ENCODE measurements at regions not wholly inside any gene's neighbourhood (a gene's known extent, or its start where the extent isn't known, plus 50 kb on each side); places are given as distances from the start of the nearest gene placed in this dataset.

DNA sequence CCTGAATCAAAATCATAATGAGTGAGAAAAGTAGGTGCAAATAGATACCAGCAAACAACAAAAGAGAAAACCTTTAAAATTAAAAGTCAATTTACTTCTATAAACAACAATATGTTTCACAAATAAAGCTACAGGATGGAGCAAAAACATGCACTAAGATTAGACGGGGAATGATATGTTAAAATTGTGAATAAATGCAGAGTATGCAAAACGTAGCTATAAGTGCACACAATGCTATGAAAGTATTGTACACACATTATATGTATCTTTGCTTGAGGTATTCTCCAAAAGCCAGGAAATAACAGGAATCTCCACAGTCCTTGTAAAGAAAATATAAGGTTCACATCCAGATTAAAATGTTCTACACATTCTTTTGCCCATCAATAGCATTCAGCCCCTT lies 523.9 kb downstream of the EFNB2 start:
- no peak for DNase-seq

DNA sequence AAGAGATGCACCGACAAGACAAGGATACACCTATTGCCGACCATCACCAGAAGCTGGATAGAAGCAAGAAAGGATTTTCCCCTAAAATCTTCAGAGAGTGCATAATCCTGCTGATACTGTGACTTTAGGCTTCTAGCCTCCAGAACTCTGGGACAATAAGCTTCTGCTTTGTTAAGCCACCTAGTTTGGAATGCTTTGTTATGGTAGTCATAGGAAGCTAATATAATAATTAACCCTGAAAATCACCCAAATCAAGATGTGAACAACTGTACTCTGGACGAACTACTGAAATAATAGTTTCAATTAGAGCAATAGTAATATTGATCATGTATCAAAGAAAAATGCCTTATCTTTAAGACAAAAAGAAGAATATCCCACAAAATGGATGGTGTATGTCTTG lies 524.6 kb downstream of the EFNB2 start:
- no peak for DNase-seq

DNA sequence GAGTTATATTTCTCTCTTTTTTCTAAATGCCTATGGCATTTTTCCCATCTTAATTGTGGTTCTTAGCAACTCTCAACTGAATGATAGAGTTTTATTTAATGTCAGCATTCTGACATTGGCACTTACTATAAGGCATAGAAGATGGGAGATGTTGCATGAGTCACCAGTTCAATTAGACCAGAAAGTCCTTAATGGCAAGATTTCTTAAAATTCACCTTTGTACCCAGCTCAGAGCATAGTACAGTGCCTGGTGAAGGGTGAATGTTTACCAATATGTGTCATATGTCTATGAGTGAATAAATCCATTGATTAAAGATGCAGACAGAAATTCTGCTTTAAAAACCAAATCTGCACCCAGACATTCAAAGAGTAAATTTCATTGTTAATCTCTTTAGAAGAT lies 526.9 kb downstream of the EFNB2 start:
- no peak for DNase-seq

DNA sequence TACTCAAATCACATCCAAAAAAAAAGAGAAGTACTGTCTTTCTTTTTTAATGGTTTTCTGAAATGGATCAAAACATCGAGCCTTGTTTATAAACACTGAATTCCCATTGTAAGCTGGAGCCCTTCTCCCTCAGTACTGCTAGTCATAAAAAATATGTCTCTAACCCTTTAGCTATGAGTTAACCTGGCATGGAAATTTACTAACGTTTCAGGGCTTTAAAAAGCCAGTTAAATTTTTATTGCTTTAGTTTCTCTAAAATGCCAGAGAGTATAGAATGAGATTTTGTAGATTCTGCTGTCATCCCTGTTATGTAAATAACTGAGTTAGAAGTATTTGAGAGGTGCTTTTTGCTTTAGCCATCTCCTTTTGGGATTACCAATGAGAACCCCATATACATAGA lies 528.3 kb downstream of the EFNB2 start:
- no peak for DNase-seq

DNA sequence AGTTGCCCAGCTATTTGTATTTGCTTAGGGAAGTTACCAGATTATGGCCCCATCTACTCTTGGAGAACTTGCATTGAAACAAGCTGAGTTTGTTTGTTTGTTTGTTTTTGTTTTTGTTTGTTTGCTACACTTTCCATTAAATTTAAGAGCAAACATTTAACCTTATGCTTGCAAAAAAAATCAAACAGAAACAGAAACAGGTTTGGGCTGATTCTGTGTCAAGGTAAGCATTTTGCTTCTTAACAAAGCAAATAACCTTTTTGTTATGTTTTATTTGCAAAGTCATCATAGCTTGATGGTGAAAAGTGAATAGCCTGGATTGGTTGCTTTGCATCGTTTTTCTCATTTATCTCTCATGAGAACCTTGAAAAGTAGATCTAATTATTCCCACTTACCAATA lies 531.8 kb downstream of the EFNB2 start:
- DNase-seq: no peak

DNA sequence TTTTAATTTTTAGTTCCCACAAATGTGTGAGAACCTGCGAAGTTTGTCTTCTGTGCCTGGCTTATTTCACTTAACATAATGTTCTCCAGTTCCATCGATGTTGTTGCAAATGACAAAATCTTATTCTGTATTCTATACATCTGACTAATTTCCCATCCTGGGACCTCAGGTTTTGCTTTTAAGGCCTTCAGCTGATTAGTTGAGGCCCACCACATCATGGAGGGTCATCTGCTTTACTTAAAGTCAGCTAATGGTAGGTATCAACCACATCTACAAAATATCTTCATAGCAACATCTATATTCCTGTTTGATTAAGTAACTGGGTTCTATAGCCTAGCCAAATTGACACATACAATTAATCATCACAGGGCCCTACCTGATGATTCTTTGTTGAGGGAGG lies 534.0 kb downstream of the EFNB2 start:
- DNase-seq: no peak

DNA sequence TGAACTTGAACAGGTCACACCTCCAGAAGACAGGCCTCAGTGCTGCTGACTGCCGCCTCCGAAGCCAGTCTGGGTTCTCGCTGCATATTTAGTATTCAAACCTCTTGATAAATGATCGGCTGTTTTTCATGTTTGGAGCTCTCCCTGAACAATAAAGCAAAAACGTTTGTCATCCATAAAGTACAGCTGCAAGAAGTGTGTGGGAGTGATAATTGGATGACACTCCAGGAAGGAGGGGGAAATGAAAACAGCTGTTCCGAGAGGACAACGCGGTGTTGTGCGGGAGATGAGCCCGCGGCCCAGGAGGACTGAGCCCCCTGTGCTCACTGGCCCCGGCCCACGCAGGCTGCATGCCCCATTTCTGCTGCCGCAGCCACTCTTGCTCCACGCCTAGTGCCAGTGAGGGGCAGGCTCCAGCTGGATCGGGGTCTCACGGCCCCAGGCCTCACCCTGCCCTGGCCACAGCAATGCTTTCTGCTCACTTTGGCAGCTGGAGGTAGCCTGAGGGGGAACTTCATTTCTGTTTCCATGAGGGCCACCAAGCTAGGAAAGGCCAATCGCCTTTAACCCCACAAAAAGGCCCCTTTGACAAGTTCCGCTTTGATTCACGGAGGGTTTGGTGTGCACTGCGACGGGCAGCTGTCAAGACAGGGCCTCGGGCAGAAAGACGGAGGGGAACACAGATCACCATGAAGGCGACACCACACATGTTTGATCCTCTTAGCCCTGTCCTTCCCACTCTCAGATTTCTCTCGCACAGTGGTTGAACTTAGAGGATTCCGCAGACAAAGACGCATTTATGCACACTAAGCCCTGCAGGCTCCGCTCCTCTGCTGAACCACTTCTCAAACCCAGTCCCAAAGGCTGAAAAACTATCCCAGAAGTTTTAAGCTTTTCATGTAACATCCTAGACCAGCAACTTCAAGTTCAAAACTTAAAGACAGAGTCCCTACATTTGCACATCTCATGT lies 537.6 kb downstream of the EFNB2 start:
- no peak for DNase-seq

DNA sequence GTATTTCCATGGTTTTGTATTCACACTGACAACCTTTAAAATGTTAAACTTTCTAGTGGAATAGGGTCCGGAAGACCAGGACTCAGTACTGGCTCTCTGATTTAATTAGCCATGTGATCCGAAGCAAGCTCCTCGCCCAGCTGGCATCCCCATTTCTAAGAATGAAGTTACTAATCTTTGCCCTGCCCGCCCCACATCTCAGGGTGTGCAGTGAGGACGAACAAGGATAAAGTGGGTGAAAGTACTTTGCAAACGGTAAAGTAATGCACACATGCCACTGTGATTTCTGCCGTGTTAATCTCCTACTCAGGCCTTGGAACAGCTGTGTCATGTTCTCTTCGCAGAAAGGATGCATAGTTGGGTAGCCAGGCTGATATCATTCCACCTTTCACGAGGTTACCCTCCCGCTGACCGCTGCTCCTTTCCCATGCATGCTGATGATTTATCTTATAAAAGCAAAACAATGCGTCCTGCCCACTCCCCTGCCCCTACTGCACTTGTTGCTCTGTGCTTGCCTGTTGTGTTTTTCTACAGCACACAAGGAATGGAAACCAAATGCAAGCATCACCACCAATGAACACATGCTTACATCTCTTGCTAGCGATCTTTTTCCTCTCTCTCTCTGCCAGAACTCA lies 539.0 kb downstream of the EFNB2 start:
- DNase-seq: no peak

DNA sequence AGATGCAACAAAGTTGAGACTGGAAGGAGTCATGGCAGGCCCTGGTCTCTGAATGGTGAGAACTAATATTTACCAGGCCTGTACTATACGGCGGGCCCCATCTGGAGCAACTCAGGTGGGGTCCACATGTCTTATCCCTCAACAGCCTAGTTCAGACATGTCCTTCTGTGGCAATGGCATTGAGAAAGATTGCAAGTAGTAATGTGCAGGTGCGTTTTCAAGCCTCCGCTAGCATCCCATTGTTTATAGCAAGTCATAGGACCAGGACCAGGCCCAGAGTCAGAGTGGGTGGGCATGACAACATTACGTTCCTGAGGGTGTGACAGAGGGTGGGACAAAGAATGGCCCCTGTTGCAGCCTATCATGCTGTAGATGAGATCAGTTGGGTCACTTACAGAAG lies 541.1 kb downstream of the EFNB2 start:
- DNase-seq: no peak

DNA sequence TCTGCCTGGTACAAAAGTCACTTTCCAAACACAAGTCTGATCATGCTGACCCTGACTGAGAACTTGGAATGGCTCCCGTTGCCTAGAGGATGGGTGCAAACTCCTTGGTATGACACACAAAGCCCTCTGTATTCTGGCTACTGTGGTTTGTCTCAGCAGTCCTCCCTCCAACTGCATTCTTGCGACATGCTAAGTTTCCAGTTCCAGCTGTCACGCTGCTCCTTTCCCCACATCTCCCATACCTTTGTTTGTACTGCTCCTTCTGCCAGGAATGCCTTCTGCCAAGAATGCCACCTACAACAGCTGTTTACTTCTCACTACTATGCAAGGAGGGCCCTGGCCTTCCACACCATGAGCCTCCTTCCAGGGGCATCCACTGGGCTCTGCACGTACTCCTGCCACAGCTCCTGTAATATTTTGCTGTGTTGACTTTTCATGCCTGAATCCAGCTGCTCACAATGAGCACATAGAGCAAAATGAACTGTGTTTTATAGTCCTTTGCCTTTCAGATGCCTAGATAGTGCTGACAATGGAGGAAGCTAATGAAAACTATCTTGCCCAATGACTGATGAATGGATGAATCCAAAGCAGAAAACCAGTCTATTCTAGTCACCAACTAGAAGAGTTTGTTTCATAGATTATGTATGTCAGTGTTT lies 543.7 kb downstream of the EFNB2 start:
- DNase-seq: no peak

DNA sequence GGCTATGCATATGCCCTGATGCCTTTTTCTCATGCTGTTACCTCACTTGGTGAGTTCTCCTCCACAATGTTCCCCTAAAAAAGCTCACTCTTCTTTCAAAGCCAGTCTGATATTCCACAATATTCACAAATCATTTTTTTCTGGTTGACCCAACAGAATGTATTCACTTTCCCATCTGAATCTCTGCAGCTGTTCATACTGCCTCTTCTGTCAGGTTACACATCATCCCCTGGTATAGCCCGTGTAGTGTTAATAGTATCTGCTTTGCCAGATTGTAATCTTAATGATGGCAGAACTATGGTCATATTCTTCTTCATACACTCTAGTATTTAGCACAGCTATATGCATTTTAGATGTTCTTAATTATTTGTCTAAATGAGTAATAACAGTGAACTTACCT lies 544.3 kb downstream of the EFNB2 start:
- no peak for DNase-seq

DNA sequence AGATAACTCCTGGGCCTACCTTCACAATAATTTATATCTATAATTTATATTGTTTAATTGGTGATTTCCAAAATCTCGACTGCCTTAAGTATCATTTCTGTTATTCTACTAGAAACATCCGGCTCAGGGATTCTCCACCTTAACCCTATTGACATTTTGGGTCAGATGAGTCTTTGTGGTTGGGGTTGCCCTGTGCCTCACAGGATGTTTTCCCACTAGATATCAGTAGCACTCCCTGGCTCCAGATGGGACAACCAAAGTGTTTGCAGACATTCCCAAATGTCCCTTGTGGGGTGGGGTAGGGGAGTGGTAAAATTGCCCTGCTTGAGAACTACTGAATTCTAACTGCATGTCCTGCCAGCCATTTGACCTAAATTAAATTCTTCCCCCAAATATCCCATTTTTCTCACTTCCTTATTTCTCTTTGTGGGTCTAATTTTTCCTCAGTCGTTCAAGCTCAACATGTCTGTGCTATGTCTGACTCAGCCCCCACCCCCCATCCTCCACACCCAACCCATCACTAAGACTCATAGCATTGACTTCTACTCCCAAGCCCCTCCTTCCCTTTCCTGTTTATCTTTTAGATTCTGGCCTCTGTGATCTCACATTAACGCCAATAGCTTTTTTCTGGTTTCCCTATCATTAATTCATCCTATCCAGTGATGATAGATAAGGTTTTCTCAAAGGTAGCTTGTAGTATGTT lies 545.1 kb downstream of the EFNB2 start:
- no peak for DNase-seq

DNA sequence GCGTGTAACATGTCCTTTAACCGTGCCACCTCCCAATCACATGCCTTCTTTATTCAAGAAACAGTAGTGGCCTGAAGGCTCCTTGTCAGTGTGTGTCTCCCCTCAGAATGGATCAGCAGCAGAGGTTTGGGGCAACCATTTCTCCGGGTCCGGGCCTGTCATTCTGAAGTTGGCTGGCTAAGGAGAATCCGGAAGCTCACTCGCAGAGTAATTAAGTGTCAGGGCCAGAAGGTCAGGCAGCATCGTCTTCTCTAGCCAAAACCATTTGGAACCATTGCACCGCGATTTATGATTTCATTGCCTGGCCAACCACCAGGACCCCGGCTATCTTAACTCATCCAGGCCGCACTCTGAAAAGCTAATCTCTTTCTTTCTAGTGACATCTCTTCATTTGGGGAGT lies 550.8 kb downstream of the EFNB2 start:
- no peak for DNase-seq

DNA sequence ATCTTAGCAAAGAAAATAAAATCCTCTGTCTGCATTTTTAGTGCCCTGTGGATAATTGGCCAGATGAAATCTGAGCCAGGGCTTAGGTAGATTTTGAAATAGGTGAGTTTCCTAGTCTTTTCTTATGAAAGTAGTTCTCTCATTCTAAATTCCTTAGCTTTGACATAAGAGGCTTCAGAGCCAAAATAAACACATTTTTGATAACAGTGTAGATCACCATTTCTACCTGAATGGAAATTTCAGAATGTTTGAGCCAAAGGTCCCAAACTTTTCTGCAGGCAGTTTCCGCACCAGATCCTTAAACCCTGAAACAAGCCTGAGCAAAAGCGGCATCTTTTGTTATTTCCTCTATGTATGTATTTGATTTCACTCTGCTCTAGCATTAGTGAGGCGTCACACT lies 551.2 kb downstream of the EFNB2 start:
- no peak for DNase-seq

DNA sequence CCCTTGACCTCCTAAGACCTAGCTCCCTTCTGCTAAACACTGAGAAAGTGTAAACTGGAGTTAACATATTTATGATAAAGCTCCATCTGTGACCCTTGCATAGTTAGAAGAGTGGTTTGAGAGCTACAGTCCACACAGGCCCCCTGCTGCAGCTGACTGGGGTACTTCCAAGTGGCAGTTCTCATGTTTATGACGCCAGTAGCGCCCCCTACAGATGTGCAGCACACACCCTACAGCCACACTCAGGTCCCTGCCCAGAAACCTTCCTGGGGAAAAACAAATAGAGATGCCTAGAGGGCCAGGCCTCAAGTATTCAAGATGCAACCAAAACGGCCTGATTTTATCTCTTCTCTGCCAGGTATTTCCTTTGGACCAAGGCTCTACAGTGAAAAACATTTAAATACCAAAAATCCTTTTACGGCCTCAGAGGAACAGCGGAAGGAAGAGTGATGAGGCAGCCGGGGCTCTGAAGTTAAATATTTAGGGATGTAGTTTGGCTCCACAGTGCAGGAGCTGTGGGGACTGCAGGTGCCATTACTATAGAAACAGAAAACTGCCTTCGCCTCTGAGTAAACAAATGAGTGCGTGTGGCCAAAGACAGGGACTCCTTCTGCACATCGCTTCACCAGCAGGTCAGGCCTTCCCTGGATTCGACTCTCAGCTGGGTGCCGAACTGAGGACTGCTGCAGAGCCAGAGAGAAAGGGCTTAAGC lies 553.1 kb downstream of the EFNB2 start:
- no peak for DNase-seq

DNA sequence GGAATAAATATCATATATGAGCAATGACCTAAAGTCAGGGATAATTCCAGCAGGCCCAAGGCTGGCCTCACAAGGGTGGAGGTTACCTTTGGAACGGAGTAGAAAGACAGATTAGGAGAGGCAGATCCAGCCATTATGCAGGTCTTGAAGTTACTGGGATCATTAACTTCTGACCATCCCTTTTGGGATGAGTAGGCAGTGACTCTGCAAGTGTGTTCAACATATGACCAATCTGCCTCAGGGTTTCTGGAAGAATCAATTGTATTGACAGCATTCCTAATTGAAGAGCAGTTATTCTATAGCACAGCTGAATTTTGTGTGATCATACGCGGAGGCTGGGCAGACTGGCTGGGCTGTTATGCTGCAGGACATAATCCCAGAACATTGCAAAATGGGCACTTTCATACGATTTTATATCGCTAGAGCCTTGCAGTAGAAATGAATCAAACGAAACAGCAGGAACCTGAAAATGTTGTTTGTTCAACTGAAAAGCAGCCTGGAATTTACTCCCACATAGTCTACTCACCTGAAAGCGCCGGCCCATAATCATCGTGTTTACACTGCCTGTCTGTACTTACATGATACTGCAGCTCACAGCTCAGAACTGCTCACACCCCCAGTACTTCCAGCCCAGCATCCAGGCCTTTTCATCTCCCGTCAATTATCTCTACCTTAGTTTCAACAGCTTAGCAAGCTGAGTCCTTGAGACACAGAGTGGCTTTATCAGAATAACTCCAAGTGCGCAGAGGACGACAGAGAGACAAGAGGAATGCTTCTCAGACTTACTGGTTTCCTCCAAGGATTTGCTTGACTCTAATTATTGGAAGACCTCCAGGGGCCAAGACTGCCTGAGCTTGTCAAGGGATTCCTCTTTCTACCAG lies 556.1 kb downstream of the EFNB2 start:
- no peak for DNase-seq

DNA sequence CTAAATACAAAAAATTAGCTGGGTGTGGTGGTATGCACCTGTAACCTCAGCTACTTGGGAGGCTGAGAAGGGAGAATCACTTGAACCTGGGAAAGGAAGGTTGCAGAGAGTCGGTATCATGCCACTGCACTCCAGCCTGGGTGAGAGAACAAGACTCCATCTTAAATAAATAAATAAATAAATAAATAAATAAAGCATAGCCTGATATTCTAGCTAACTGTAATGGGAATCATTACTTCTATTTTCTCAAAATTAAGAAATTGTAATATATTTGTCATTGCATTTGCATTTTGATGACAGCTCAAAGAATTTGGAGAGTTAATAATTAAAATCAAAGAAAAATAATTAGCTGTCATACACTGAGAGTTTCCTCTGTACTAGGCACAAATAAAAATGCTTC lies 561.1 kb downstream of the EFNB2 start:
- no peak for DNase-seq

DNA sequence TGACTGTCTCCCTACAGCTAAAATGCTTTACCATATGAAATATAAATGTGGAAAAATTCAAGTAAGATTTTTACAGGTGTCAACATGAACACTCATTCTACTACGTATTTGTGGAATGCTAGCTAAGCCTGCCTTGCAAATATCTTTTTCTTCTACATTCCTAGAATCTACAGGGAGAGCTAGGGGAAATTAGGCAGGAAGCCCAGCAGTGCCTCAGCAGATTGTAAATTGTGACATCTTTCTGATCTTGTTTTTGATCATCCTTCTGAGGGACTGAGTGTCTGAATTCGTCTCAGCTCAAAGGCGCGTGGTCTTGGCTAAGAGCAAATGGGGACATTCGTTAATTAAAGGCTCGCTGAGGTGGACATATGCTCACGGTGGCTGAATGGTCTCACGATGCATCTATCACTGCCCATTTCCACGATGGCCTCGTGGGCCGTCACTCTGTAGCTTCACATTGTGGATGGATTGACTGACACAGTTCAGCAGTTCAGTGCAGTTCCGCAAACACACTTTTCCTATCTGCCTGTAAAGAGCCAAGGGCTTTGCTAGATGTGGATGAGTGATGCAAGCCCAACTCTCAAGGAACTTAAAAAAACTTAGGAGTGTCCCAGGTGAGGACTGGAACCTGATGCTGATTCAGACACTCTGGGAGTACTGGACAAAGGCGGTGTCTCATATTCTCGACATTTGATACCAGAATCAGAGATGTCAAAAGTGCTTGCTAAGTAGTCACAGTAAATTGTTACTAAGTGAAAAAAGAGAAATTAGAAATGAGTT lies 562.5 kb downstream of the EFNB2 start:
- no peak for DNase-seq

DNA sequence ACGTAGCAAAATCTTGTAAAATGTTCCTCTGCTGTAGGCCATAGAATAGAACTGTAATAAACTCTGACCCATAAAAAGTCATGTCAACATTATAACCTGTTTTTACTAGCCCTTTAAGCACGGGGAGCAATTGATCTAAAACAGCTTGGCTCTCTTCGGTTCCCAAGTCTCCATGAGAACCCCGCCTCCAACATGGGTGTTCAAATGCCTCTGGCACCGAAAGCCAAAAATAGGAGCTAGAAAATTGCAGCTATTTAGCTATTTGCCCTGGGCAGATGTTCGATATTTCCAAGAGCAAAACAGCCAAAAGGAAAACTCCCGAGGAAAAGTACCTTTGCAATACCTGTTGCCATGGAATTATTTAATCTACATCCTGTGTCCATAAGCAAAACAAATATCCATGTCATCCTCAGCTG lies 563.1 kb downstream of the EFNB2 start:
- no peak for DNase-seq

DNA sequence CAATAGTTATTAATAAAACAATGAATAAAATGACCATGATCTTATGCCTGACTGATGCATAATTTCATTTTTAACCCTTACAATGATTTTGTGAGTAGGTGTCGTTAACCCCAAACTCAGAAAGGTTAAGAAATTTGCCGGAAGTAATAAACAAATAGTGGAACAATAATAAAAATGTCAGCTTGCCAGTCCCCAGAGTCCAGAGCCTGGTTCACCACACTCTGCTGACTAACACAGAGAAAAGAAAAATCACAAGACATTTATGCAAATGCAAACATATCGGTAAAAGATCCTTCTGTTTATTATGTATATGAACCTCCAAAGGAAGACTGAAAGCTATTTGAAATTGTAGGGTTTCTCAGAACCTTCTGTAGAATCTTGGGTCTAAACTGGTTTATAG lies 563.7 kb downstream of the EFNB2 start:
- DNase-seq: no peak

DNA sequence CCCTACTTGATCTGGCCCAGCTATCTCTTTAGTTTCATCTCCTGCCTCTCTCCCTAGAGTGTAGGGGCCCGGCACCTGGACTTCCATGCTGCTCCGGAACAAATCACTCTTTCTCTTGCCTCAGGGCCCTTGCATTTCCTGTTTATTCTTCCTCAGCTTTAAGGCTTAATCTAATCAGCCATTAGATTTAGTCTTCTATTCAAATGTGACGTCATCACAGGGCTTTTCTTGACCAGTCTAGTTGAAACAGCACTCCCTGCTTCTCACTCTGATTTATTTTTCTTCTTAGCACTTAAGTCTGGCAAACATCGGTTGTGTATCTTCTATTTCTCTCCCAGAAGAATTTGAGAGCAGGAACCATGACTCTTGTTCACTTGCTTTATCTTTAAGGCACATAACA lies 564.1 kb downstream of the EFNB2 start:
- no peak for DNase-seq

Data from stimulated activated naive CD4-positive, alpha-beta T cell (primary cell).